ENCODE measurements at regions not wholly inside any gene's neighbourhood (a gene's known extent, or its start where the extent isn't known, plus 50 kb on each side); places are given as distances from the start of the nearest gene placed in this dataset.

DNA sequence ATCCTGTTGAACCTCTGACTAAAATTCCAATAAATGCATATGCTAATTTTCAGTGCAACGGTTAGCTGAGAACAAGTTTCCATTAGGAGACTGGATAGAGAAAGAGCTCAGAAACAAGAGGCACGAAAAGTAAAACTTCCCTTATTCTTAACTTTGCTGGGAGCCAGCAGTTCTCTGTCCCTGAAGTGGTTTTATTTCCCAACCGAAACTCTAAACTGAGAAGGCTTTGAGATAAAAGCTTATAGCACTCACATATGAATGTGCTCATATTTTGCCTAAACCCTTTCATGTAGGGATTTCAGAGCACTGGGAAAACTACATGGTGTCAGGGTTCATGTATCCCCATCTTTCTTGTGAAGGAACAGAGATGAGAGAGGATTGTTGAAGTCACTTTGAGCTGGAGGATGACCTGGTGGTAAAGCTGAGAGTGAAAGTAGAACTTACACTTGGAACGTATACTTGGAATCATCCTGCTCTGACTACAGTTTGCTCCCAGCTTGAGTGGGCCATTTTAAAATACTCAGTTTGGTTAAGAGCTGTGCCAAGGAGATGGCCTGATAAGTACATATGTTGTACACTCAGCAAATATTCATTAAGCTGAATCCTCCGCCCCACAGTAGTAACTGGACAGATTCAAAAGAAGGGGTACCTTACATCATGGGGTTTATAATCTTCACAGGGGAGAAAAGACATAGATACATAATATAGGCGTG, 324.2 kb upstream of the CNR1 start:
- Histone ChIP-seq H3K4me2 (no peak overlapping the region), H3K79me2 (no peaks in the 10 kb centered on the region), H3K4me3 (no peak overlapping the region), H2AFZ (no peak overlapping the region), H3K27me3 (no peaks in the 10 kb centered on the region), H4K20me1 (ENCODE audit: insufficient read depth, poor library complexity, severe bottlenecking) (no peaks in the 10 kb centered on the region), H3K27ac (no peak overlapping the region), H3K9me3 (ENCODE audit: low read depth) (no peaks in the 10 kb centered on the region), H3K4me1 (ENCODE audit: insufficient read depth) (no peaks in the 10 kb centered on the region), H3K36me3 (replicated peaks; ENCODE audit: insufficient read depth, low read depth) (no peaks in the 10 kb centered on the region), H3K9me2 (replicated peaks; ENCODE audit: insufficient read depth) (no peaks in the 10 kb centered on the region)
- TF ChIP-seq, protein P1, sequence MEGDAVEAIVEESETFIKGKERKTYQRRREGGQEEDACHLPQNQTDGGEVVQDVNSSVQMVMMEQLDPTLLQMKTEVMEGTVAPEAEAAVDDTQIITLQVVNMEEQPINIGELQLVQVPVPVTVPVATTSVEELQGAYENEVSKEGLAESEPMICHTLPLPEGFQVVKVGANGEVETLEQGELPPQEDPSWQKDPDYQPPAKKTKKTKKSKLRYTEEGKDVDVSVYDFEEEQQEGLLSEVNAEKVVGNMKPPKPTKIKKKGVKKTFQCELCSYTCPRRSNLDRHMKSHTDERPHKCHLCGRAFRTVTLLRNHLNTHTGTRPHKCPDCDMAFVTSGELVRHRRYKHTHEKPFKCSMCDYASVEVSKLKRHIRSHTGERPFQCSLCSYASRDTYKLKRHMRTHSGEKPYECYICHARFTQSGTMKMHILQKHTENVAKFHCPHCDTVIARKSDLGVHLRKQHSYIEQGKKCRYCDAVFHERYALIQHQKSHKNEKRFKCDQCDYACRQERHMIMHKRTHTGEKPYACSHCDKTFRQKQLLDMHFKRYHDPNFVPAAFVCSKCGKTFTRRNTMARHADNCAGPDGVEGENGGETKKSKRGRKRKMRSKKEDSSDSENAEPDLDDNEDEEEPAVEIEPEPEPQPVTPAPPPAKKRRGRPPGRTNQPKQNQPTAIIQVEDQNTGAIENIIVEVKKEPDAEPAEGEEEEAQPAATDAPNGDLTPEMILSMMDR (IDR thresholded peaks at IDR 0.05; ENCODE audit: poor library complexity) = no peak
- TF ChIP-seq EZH2 (IDR thresholded peaks at IDR 0.05; ENCODE audit: borderline replicate concordance) (no peak), EZH2phosphoT487 (IDR thresholded peaks at IDR 0.05; ENCODE audit: low read depth, severe bottlenecking, unreplicated experiment) (no peak)
- 88% methylated on average over 6 of the region's 6 CpGs for WGBS (ENCODE audit: low lambda C conversion rate, missing lambda C conversion rate)
- no peak for DNase-seq (ENCODE audit: low spot score)

DNA sequence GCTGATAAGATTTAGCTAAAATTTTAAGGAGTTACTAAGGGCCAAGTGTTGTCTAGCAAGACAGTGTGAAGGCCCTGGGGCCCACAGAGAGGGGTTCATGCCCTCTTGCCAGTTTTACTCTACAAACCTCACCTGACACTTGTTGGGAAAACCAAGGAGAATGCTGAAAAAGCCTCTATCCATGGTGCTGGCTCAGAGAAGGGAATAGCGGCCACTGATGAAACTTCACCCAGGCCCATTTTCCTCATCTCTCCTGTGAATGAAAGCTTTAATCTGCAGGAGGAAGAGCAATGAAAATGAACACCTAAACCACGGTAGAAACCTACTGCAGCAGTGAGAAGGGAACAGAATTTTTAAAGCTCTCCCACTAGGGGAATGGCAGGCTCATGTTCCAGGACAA, 317.3 kb upstream of the CNR1 start:
- Histone ChIP-seq H3K27me3 (no peaks in the 10 kb centered on the region), H3K4me3 (no peak overlapping the region), H3K79me2 (no peaks in the 10 kb centered on the region), H3K36me3 (replicated peaks; ENCODE audit: insufficient read depth, low read depth) (no peaks in the 10 kb centered on the region), H2AFZ (no peak overlapping the region), H3K4me1 (ENCODE audit: insufficient read depth) (no peaks in the 10 kb centered on the region), H3K9me2 (replicated peaks; ENCODE audit: insufficient read depth) (no peaks in the 10 kb centered on the region), H3K9me3 (ENCODE audit: low read depth) (no peaks in the 10 kb centered on the region), H3K27ac (no peak overlapping the region), H3K4me2 (no peak overlapping the region), H4K20me1 (ENCODE audit: insufficient read depth, poor library complexity, severe bottlenecking) (no peaks in the 10 kb centered on the region)
- WGBS (ENCODE audit: low lambda C conversion rate, missing lambda C conversion rate) = 80% methylated on average over 2 of the region's 2 CpGs
- DNase-seq (ENCODE audit: low spot score) = no peak
- TF ChIP-seq, protein P1 (IDR thresholded peaks at IDR 0.05; ENCODE audit: poor library complexity) = no peak
- TF ChIP-seq EZH2phosphoT487 (IDR thresholded peaks at IDR 0.05; ENCODE audit: low read depth, severe bottlenecking, unreplicated experiment) = no peak
- no peak for TF ChIP-seq EZH2 (IDR thresholded peaks at IDR 0.05; ENCODE audit: borderline replicate concordance)

DNA sequence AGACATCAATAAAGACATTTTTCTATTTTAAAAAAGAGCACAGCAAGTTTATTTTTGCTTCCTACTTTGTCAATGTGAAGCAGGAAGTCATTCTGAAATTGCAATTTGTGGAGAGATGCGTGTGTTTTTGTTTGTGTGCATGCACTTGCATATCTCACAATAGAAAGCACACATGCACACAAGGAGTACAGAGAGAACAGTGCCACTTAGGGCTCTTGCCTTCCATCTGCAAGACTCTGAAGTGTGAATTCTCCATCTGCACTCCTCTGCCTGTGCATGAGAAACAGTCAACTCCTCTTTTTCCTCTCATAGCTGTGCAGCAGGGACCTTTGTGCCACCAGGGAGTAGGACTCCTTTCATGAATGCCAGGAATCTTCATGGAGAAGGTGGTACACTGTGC, 316.3 kb upstream of the CNR1 start:
- 92% methylated on average over 1 of the region's 1 CpG for WGBS (ENCODE audit: low lambda C conversion rate, missing lambda C conversion rate)
- H3K27ac ChIP-seq = no peak overlapping the region
- H3K27me3 ChIP-seq = no peaks in the 10 kb centered on the region
- H3K79me2 ChIP-seq = no peaks in the 10 kb centered on the region
- H3K9me2 ChIP-seq (replicated peaks; ENCODE audit: insufficient read depth) = no peaks in the 10 kb centered on the region
- H4K20me1 ChIP-seq (ENCODE audit: insufficient read depth, poor library complexity, severe bottlenecking) = no peaks in the 10 kb centered on the region
- no peak overlapping the region for H3K4me2 ChIP-seq
- no peak overlapping the region for H2AFZ ChIP-seq
- no peak for DNase-seq (ENCODE audit: low spot score)
- no peaks in the 10 kb centered on the region for H3K9me3 ChIP-seq (ENCODE audit: low read depth)
- H3K4me1 ChIP-seq (ENCODE audit: insufficient read depth) = no peaks in the 10 kb centered on the region
- no peaks in the 10 kb centered on the region for H3K36me3 ChIP-seq (replicated peaks; ENCODE audit: insufficient read depth, low read depth)
- no peak for TF ChIP-seq EZH2phosphoT487 (IDR thresholded peaks at IDR 0.05; ENCODE audit: low read depth, severe bottlenecking, unreplicated experiment)
- TF ChIP-seq, protein P1 (IDR thresholded peaks at IDR 0.05; ENCODE audit: poor library complexity) = no peak
- no peak for TF ChIP-seq EZH2 (IDR thresholded peaks at IDR 0.05; ENCODE audit: borderline replicate concordance)
- H3K4me3 ChIP-seq = no peak overlapping the region
